ENCODE measurements at regions not wholly inside any gene's neighbourhood (a gene's known extent, or its start where the extent isn't known, plus 50 kb on each side); places are given as distances from the start of the nearest gene placed in this dataset.

GRCh38 chr5:3883040-3883439 lies 287.4 kb downstream of the IRX1 start:
- Histone ChIP-seq H3K36me3 (ENCODE audit: insufficient read depth, low read length) (no peaks in the 10 kb centered on the region), H3K79me2 (ENCODE audit: insufficient read depth, low read length) (no peaks in the 10 kb centered on the region), H3K27me3 (ENCODE audit: insufficient read depth, low read length) (no peaks in the 10 kb centered on the region), H3K4me3 (ENCODE audit: insufficient read depth, low read depth, low read length) (no peak overlapping the region), H3K27ac (ENCODE audit: low read depth, low read length) (no peak overlapping the region), H3K4me2 (ENCODE audit: low read length) (no peak overlapping the region), H3K9ac (ENCODE audit: low read length) (no peak overlapping the region), H3K4me1 (ENCODE audit: insufficient read depth, low read length) (no peaks in the 10 kb centered on the region), H2AFZ (ENCODE audit: low read depth, low read length) (no peak overlapping the region), H3K9me3 (ENCODE audit: insufficient read depth, low read depth, low read length) (peaks cover 2% of the 10 kb centered on the region), H4K20me1 (ENCODE audit: insufficient read depth, low read length) (no peaks in the 10 kb centered on the region)
- TF ChIP-seq EZH2 (IDR thresholded peaks at IDR 0.05; ENCODE audit: insufficient read depth, low read length): no peak
- no peak for TF ChIP-seq CTCF (IDR thresholded peaks at IDR 0.05; ENCODE audit: insufficient read depth, low read depth, low read length)
- Mint-ChIP-seq H3K9me3 (ENCODE audit: unreplicated experiment) (peaks cover 8% of the 10 kb centered on the region), H3K4me1 (ENCODE audit: low read depth, unreplicated experiment) (peaks cover 12% of the 10 kb centered on the region), H3K27ac (ENCODE audit: unreplicated experiment) (no peak overlapping the region), H3K27me3 (ENCODE audit: low read depth, unreplicated experiment) (peaks cover 23% of the 10 kb centered on the region), H3K4me3 (ENCODE audit: unreplicated experiment) (no peak overlapping the region), H3K36me3 (ENCODE audit: low read depth, unreplicated experiment) (peaks cover 1% of the 10 kb centered on the region)
- DNase-seq (ENCODE audit: low read depth) (no peak), FAIRE-seq (no peak)

- Histone ChIP-seq H3K27me3 (ENCODE audit: insufficient read depth, low read length) (no peaks in the 10 kb centered on the region), H3K27ac (ENCODE audit: low read depth, low read length) (no peak overlapping the region), H3K4me3 (ENCODE audit: insufficient read depth, low read depth, low read length) (no peak overlapping the region), H3K9ac (ENCODE audit: low read length) (no peak overlapping the region), H3K4me1 (ENCODE audit: insufficient read depth, low read length) (no peaks in the 10 kb centered on the region), H3K36me3 (ENCODE audit: insufficient read depth, low read length) (no peaks in the 10 kb centered on the region), H2AFZ (ENCODE audit: low read depth, low read length) (no peak overlapping the region), H3K4me2 (ENCODE audit: low read length) (no peak overlapping the region), H3K9me3 (ENCODE audit: insufficient read depth, low read depth, low read length) (peaks cover 2% of the 10 kb centered on the region), H4K20me1 (ENCODE audit: insufficient read depth, low read length) (no peaks in the 10 kb centered on the region), H3K79me2 (ENCODE audit: insufficient read depth, low read length) (no peaks in the 10 kb centered on the region)
- FAIRE-seq (no peak), DNase-seq (ENCODE audit: low read depth) (peak; percentile 42)
- peaks cover 15% of the 10 kb centered on the region for H3K27me3 Mint-ChIP-seq (ENCODE audit: low read depth, unreplicated experiment)
- peaks cover 1% of the 10 kb centered on the region for H3K36me3 Mint-ChIP-seq (ENCODE audit: low read depth, unreplicated experiment)
- H3K27ac Mint-ChIP-seq (ENCODE audit: unreplicated experiment): peak overlapping the region; percentile 80
- no peak for TF ChIP-seq CTCF (IDR thresholded peaks at IDR 0.05; ENCODE audit: insufficient read depth, low read depth, low read length)
- TF ChIP-seq EZH2 (IDR thresholded peaks at IDR 0.05; ENCODE audit: insufficient read depth, low read length): no peak
- H3K4me3 Mint-ChIP-seq (ENCODE audit: unreplicated experiment): no peak overlapping the region
- peaks cover 9% of the 10 kb centered on the region for H3K9me3 Mint-ChIP-seq (ENCODE audit: unreplicated experiment)
- peaks cover 14% of the 10 kb centered on the region for H3K4me1 Mint-ChIP-seq (ENCODE audit: low read depth, unreplicated experiment)
Measured at GRCh38 chr5:3886524-3887451, 291.2 kb downstream of the IRX1 start.

DNA sequence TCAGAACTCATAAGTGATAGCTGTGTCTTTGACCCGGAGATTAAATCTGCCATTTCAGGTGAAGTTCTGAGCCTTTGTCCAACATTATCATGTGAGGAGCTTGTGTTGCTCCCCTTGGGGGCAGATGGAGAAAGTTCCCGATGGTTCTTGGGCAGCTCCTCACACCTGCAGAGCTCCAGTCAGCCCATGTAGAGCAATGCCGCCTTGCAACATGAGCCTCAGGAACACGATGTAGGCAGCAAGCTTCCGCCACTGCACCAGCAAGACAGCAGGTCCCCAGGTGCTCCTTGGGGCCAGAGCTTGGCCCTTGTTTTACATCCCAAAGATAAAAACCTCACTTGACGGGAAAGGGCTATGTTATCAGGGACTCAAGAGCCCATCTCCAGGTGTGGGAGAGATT lies 292.7 kb downstream of the IRX1 start:
- H3K27ac ChIP-seq (ENCODE audit: low read depth, low read length): no peak overlapping the region
- FAIRE-seq (no peak), DNase-seq (ENCODE audit: low read depth) (no peak)
- H3K4me3 Mint-ChIP-seq (ENCODE audit: unreplicated experiment): no peak overlapping the region
- H4K20me1 ChIP-seq (ENCODE audit: insufficient read depth, low read length): no peaks in the 10 kb centered on the region
- H3K4me3 ChIP-seq (ENCODE audit: insufficient read depth, low read depth, low read length): no peak overlapping the region
- H2AFZ ChIP-seq (ENCODE audit: low read depth, low read length): no peak overlapping the region
- no peak overlapping the region for H3K4me2 ChIP-seq (ENCODE audit: low read length)
- H3K4me1 Mint-ChIP-seq (ENCODE audit: low read depth, unreplicated experiment): peaks cover 14% of the 10 kb centered on the region
- H3K36me3 Mint-ChIP-seq (ENCODE audit: low read depth, unreplicated experiment): no peaks in the 10 kb centered on the region
- H3K36me3 ChIP-seq (ENCODE audit: insufficient read depth, low read length): no peaks in the 10 kb centered on the region
- H3K4me1 ChIP-seq (ENCODE audit: insufficient read depth, low read length): no peaks in the 10 kb centered on the region
- peak overlapping the region; percentile 47 for H3K27ac Mint-ChIP-seq (ENCODE audit: unreplicated experiment)
- no peaks in the 10 kb centered on the region for H3K27me3 ChIP-seq (ENCODE audit: insufficient read depth, low read length)
- H3K79me2 ChIP-seq (ENCODE audit: insufficient read depth, low read length): no peaks in the 10 kb centered on the region
- H3K27me3 Mint-ChIP-seq (ENCODE audit: low read depth, unreplicated experiment): peaks cover 9% of the 10 kb centered on the region
- H3K9me3 Mint-ChIP-seq (ENCODE audit: unreplicated experiment): peaks cover 6% of the 10 kb centered on the region
- H3K9me3 ChIP-seq (ENCODE audit: insufficient read depth, low read depth, low read length): no peaks in the 10 kb centered on the region
- no peak overlapping the region for H3K9ac ChIP-seq (ENCODE audit: low read length)
- TF ChIP-seq CTCF (IDR thresholded peaks at IDR 0.05; ENCODE audit: insufficient read depth, low read depth, low read length) (no peak), EZH2 (IDR thresholded peaks at IDR 0.05; ENCODE audit: insufficient read depth, low read length) (no peak)
